ENCODE measurements at regions not wholly inside any gene's neighbourhood (a gene's known extent, or its start where the extent isn't known, plus 50 kb on each side); places are given as distances from the start of the nearest gene placed in this dataset.
"Not testable (repeated sequence)": the region's sequence is repeated elsewhere in the genome, so short reads cannot be mapped to it uniquely, and the experiment has no call there.

DNA sequence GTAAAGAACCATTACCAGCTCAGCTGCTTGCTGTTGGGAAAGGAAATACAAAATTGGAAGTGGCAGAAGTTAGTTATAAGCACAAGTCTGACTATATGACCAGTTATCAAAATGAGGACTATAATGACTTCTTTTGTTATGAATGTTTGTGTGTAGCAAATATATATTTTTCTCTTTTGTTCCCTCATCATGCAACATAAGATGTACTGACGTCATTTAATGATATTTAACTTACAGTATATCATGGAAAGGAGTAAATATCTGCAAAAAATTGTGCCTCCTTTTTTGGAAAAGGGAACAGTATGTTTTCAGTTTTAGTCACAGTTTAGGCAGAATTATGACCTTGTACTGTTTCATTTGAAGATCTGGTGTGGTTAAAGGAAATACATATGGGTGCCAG, 356.3 kb upstream of the SLITRK5 start:
- TF ChIP-seq CTCF (conservative IDR thresholded peaks at IDR 0.05) = no peak
- H3K27me3 Mint-ChIP-seq = no peaks in the 10 kb centered on the region
- H3K36me3 Mint-ChIP-seq = no peaks in the 10 kb centered on the region
- no peak overlapping the region for H3K4me3 Mint-ChIP-seq
- DNase-seq (ENCODE audit: extremely low spot score, unreplicated experiment) = no peak
- no peaks in the 10 kb centered on the region for H3K9me3 Mint-ChIP-seq
- H3K4me1 Mint-ChIP-seq (ENCODE audit: unreplicated experiment) = no peaks in the 10 kb centered on the region
- no peak overlapping the region for H3K27ac Mint-ChIP-seq

GRCh38 chr13:87322386-87322785, 348.8 kb upstream of the SLITRK5 start:
- Mint-ChIP-seq H3K27me3 (no peaks in the 10 kb centered on the region), H3K9me3 (no peaks in the 10 kb centered on the region), H3K4me1 (ENCODE audit: unreplicated experiment) (no peaks in the 10 kb centered on the region), H3K4me3 (no peak overlapping the region), H3K27ac (no peak overlapping the region), H3K36me3 (no peaks in the 10 kb centered on the region)
- no peak for TF ChIP-seq CTCF (conservative IDR thresholded peaks at IDR 0.05)
- no peak for DNase-seq (ENCODE audit: extremely low spot score, unreplicated experiment)

- no peak for DNase-seq (ENCODE audit: extremely low spot score, unreplicated experiment)
- Mint-ChIP-seq H3K36me3 (no peaks in the 10 kb centered on the region), H3K4me1 (ENCODE audit: unreplicated experiment) (no peaks in the 10 kb centered on the region), H3K27ac (no peak overlapping the region), H3K9me3 (no peaks in the 10 kb centered on the region), H3K4me3 (no peak overlapping the region), H3K27me3 (no peaks in the 10 kb centered on the region)
- no peak for TF ChIP-seq CTCF (conservative IDR thresholded peaks at IDR 0.05)
Measured at GRCh38 chr13:87324558-87324957, 346.6 kb upstream of the SLITRK5 start.

GRCh38 chr13:87331178-87331577, 340.0 kb upstream of the SLITRK5 start:
- no peak for TF ChIP-seq CTCF (conservative IDR thresholded peaks at IDR 0.05)
- Mint-ChIP-seq H3K36me3 (no peaks in the 10 kb centered on the region), H3K4me1 (ENCODE audit: unreplicated experiment) (no peaks in the 10 kb centered on the region), H3K4me3 (no peak overlapping the region), H3K27me3 (no peaks in the 10 kb centered on the region), H3K9me3 (no peaks in the 10 kb centered on the region), H3K27ac (peak overlapping the region; percentile 59)
- DNase-seq (ENCODE audit: extremely low spot score, unreplicated experiment) = no peak

- TF ChIP-seq CTCF (conservative IDR thresholded peaks at IDR 0.05) = no peak
- no peaks in the 10 kb centered on the region for H3K4me1 Mint-ChIP-seq (ENCODE audit: unreplicated experiment)
- no peak overlapping the region for H3K4me3 Mint-ChIP-seq
- no peak for DNase-seq (ENCODE audit: extremely low spot score, unreplicated experiment)
- no peaks in the 10 kb centered on the region for H3K27me3 Mint-ChIP-seq
- H3K9me3 Mint-ChIP-seq = no peaks in the 10 kb centered on the region
- H3K36me3 Mint-ChIP-seq = no peaks in the 10 kb centered on the region
- H3K27ac Mint-ChIP-seq = no peak overlapping the region
Measured at GRCh38 chr13:87333599-87333998, 337.6 kb upstream of the SLITRK5 start.

- no peaks in the 10 kb centered on the region for H3K4me1 Mint-ChIP-seq (ENCODE audit: unreplicated experiment)
- H3K4me3 Mint-ChIP-seq = no peak overlapping the region
- H3K27me3 Mint-ChIP-seq = no peaks in the 10 kb centered on the region
- H3K27ac Mint-ChIP-seq = no peak overlapping the region
- no peaks in the 10 kb centered on the region for H3K36me3 Mint-ChIP-seq
- no peaks in the 10 kb centered on the region for H3K9me3 Mint-ChIP-seq
- no peak for TF ChIP-seq CTCF (conservative IDR thresholded peaks at IDR 0.05)
- no peak for DNase-seq (ENCODE audit: extremely low spot score, unreplicated experiment)
Measured at GRCh38 chr13:87334176-87334575, 337.0 kb upstream of the SLITRK5 start.

DNA sequence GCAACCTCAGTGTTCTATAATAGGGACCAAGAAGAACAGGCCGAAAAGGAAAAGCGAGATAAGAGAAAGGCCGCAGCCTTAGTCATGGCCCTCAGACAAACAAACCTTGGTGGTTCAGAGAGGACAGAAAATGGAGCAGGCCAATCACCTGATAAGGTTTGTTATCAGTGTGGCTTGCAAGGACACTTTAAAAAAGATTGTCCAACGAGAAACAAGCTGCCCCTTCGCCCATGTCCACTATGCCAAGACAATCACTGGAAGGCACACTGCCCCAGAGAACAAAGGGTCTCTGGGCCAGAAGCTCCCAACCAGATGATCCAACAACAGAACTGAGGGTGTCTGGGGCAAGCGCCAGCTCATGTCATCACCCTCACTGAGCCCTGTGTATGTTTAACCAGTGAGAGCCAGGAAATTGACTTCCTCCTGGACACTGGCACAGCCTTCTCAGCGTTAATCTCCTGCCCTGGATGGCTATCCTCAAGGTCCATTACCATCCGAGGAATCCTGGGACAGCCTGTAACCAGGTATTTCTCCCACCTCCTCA, 334.8 kb upstream of the SLITRK5 start:
- not testable (repeated sequence) for DNase-seq (ENCODE audit: extremely low spot score, unreplicated experiment); H3K27me3 Mint-ChIP-seq; H3K4me1 Mint-ChIP-seq (ENCODE audit: unreplicated experiment); H3K27ac Mint-ChIP-seq; H3K9me3 Mint-ChIP-seq; H3K36me3 Mint-ChIP-seq; H3K4me3 Mint-ChIP-seq

Measured in type B pancreatic cell (in vitro differentiated cells).